ENCODE measurements at regions not wholly inside any gene's neighbourhood (a gene's known extent, or its start where the extent isn't known, plus 50 kb on each side); places are given as distances from the start of the nearest gene placed in this dataset.

DNA sequence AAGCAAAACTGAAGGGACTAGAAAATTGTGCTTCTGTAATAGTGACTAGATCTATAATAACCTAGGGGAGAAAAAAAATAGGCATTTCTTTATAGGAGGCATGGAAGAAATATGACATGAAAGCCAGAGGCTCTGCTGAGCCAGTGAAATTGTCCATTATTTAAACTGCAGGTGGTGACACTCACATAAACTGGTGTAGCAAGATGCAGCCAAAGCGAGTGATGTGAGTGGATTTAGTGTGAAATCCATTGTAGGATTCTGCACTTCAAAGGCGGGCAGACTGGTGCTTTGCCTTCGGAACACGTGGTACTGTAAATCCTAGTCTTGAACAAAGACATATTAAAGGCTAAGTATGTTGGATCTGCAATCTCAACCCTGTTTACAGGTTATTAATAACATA is 361.9 kb downstream of the TBC1D4 start:
- H3K9me3 Mint-ChIP-seq, result no peaks in the 10 kb centered on the region; the same call in 2 of the 3 replicates
- ATAC-seq (no peak), DNase-seq (ENCODE audit: low spot score) (no peak)
- no peaks in the 10 kb centered on the region for H3K36me3 ChIP-seq (ENCODE audit: insufficient read depth)
- no peaks in the 10 kb centered on the region for H3K4me1 Mint-ChIP-seq
- no peak overlapping the region for H2AFZ ChIP-seq
- H3K4me2 ChIP-seq, result no peak overlapping the region
- H3K4me3 ChIP-seq, result no peak overlapping the region
- H3K9me2 ChIP-seq (ENCODE audit: insufficient read depth), result no peaks in the 10 kb centered on the region
- H3K4me3 Mint-ChIP-seq, result no peak overlapping the region
- no peaks in the 10 kb centered on the region for H3K79me2 ChIP-seq (replicated peaks; ENCODE audit: insufficient read depth)
- H3K27me3 Mint-ChIP-seq (ENCODE audit: insufficient read depth, low read depth, poor library complexity), result no peaks in the 10 kb centered on the region
- H3K27ac Mint-ChIP-seq, result no peak overlapping the region
- no peaks in the 10 kb centered on the region for H3K4me1 ChIP-seq (ENCODE audit: insufficient read depth)
- no peaks in the 10 kb centered on the region for H3F3A ChIP-seq (replicated peaks; ENCODE audit: low read depth)
- no peaks in the 10 kb centered on the region for H4K20me1 ChIP-seq (replicated peaks; ENCODE audit: insufficient read depth)
- no peak for TF ChIP-seq CREB1 (CRISPR knock-in tag; IDR thresholded peaks at IDR 0.05; ENCODE audit: low read depth)
- no peak overlapping the region for H3K27ac ChIP-seq (ENCODE audit: low read depth)
- no peaks in the 10 kb centered on the region for H3K27me3 ChIP-seq (ENCODE audit: insufficient read depth)
- H3K36me3 Mint-ChIP-seq (ENCODE audit: low read depth), result no peaks in the 10 kb centered on the region

DNA sequence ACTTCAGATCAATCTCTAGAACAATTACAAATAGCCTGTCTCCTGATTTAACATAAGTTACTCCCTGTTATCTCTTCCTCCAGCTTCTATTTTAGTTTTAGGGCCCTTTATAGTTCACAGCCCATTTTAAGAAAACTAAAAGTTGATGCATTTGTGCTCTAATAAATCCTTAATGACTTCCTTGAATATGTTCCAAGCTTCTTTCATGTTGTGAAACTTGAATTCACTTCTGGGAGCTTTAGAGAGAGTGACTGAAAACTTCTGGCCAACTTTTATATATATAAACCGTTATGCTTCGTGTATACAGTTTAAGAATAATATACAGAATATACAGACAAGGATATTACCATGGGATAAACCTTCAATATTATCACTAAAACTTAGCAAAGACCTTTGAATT is 366.8 kb downstream of the TBC1D4 start:
- TF ChIP-seq POLR2AphosphoS5 (IDR thresholded peaks at IDR 0.05; ENCODE audit: low read depth), result no peak
- H3K27me3 ChIP-seq (ENCODE audit: insufficient read depth), result no peaks in the 10 kb centered on the region
- Mint-ChIP-seq H3K9me3 (peaks cover 7% of the 10 kb centered on the region; the same call in 2 of the 3 replicates), H3K27ac (no peak overlapping the region), H3K27me3 (ENCODE audit: insufficient read depth, low read depth, poor library complexity) (no peaks in the 10 kb centered on the region), H3K36me3 (ENCODE audit: low read depth) (no peaks in the 10 kb centered on the region), H3K4me1 (no peaks in the 10 kb centered on the region), H3K4me3 (no peak overlapping the region)
- H3F3A ChIP-seq (replicated peaks; ENCODE audit: low read depth), result no peaks in the 10 kb centered on the region
- H3K36me3 ChIP-seq (ENCODE audit: insufficient read depth), result no peaks in the 10 kb centered on the region
- H3K27ac ChIP-seq (ENCODE audit: low read depth), result no peak overlapping the region
- H4K20me1 ChIP-seq (replicated peaks; ENCODE audit: insufficient read depth), result no peaks in the 10 kb centered on the region
- no peak for ATAC-seq
- no peak overlapping the region for H3K4me2 ChIP-seq
- DNase-seq (ENCODE audit: low spot score), result no peak
- H3K4me1 ChIP-seq (ENCODE audit: insufficient read depth), result no peaks in the 10 kb centered on the region
- no peak overlapping the region for H2AFZ ChIP-seq
- no peaks in the 10 kb centered on the region for H3K9me2 ChIP-seq (ENCODE audit: insufficient read depth)
- no peak overlapping the region for H3K4me3 ChIP-seq
- H3K79me2 ChIP-seq (replicated peaks; ENCODE audit: insufficient read depth), result no peaks in the 10 kb centered on the region

DNA sequence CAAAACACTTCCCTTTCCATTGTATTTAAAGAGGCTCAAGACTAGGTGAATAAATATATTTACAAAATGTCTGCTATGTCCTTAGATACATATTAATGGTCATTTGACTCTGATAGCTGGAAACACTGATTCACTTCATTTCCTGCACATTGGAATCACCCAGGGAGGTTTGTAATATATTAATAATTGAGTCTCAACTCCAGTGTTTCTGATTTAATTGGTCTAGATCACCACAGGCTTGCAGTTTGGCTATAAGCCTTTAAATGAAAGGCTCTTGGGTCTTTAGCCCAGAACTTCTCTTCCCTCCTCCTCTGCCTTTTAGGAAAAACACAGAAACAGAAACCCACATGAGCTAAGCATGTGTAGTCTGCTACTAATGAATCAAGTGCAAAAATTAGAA is 378.0 kb downstream of the TBC1D4 start:
- no peaks in the 10 kb centered on the region for H3K27me3 ChIP-seq (ENCODE audit: insufficient read depth)
- no peak for ATAC-seq
- peaks cover 2% of the 10 kb centered on the region for H3K27me3 Mint-ChIP-seq (ENCODE audit: insufficient read depth, low read depth, poor library complexity)
- no peak for TF ChIP-seq ZNF331 (CRISPR knock-in tag; IDR thresholded peaks at IDR 0.05; ENCODE audit: low read depth)
- TF ChIP-seq, protein P1, sequence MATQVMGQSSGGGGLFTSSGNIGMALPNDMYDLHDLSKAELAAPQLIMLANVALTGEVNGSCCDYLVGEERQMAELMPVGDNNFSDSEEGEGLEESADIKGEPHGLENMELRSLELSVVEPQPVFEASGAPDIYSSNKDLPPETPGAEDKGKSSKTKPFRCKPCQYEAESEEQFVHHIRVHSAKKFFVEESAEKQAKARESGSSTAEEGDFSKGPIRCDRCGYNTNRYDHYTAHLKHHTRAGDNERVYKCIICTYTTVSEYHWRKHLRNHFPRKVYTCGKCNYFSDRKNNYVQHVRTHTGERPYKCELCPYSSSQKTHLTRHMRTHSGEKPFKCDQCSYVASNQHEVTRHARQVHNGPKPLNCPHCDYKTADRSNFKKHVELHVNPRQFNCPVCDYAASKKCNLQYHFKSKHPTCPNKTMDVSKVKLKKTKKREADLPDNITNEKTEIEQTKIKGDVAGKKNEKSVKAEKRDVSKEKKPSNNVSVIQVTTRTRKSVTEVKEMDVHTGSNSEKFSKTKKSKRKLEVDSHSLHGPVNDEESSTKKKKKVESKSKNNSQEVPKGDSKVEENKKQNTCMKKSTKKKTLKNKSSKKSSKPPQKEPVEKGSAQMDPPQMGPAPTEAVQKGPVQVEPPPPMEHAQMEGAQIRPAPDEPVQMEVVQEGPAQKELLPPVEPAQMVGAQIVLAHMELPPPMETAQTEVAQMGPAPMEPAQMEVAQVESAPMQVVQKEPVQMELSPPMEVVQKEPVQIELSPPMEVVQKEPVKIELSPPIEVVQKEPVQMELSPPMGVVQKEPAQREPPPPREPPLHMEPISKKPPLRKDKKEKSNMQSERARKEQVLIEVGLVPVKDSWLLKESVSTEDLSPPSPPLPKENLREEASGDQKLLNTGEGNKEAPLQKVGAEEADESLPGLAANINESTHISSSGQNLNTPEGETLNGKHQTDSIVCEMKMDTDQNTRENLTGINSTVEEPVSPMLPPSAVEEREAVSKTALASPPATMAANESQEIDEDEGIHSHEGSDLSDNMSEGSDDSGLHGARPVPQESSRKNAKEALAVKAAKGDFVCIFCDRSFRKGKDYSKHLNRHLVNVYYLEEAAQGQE (IDR thresholded peaks at IDR 0.05; ENCODE audit: unreplicated experiment), result no peak
- no peak for TF ChIP-seq EZH2phosphoT487 (IDR thresholded peaks at IDR 0.05; ENCODE audit: unreplicated experiment)
- TF ChIP-seq, protein P2, sequence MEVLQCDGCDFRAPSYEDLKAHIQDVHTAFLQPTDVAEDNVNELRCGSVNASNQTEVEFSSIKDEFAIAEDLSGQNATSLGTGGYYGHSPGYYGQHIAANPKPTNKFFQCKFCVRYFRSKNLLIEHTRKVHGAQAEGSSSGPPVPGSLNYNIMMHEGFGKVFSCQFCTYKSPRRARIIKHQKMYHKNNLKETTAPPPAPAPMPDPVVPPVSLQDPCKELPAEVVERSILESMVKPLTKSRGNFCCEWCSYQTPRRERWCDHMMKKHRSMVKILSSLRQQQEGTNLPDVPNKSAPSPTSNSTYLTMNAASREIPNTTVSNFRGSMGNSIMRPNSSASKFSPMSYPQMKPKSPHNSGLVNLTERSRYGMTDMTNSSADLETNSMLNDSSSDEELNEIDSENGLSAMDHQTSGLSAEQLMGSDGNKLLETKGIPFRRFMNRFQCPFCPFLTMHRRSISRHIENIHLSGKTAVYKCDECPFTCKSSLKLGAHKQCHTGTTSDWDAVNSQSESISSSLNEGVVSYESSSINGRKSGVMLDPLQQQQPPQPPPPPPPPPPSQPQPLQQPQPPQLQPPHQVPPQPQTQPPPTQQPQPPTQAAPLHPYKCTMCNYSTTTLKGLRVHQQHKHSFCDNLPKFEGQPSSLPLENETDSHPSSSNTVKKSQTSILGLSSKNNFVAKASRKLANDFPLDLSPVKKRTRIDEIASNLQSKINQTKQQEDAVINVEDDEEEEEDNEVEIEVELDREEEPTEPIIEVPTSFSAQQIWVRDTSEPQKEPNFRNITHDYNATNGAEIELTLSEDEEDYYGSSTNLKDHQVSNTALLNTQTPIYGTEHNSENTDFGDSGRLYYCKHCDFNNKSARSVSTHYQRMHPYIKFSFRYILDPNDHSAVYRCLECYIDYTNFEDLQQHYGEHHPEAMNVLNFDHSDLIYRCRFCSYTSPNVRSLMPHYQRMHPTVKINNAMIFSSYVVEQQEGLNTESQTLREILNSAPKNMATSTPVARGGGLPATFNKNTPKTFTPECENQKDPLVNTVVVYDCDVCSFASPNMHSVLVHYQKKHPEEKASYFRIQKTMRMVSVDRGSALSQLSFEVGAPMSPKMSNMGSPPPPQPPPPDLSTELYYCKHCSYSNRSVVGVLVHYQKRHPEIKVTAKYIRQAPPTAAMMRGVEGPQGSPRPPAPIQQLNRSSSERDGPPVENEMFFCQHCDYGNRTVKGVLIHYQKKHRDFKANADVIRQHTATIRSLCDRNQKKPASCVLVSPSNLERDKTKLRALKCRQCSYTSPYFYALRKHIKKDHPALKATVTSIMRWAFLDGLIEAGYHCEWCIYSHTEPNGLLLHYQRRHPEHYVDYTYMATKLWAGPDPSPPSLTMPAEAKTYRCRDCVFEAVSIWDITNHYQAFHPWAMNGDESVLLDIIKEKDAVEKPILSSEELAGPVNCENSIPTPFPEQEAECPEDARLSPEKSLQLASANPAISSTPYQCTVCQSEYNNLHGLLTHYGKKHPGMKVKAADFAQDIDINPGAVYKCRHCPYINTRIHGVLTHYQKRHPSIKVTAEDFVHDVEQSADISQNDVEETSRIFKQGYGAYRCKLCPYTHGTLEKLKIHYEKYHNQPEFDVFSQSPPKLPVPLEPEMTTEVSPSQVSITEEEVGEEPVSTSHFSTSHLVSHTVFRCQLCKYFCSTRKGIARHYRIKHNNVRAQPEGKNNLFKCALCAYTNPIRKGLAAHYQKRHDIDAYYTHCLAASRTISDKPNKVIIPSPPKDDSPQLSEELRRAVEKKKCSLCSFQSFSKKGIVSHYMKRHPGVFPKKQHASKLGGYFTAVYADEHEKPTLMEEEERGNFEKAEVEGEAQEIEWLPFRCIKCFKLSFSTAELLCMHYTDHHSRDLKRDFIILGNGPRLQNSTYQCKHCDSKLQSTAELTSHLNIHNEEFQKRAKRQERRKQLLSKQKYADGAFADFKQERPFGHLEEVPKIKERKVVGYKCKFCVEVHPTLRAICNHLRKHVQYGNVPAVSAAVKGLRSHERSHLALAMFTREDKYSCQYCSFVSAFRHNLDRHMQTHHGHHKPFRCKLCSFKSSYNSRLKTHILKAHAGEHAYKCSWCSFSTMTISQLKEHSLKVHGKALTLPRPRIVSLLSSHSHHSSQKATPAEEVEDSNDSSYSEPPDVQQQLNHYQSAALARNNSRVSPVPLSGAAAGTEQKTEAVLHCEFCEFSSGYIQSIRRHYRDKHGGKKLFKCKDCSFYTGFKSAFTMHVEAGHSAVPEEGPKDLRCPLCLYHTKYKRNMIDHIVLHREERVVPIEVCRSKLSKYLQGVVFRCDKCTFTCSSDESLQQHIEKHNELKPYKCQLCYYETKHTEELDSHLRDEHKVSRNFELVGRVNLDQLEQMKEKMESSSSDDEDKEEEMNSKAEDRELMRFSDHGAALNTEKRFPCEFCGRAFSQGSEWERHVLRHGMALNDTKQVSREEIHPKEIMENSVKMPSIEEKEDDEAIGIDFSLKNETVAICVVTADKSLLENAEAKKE (CRISPR knock-in tag; IDR thresholded peaks at IDR 0.05), result no peak
- TF ChIP-seq ZNF114 (CRISPR knock-in tag; IDR thresholded peaks at IDR 0.05), result no peak
- no peak for TF ChIP-seq CREB1 (CRISPR knock-in tag; IDR thresholded peaks at IDR 0.05; ENCODE audit: low read depth)

More for the DNA sequence above, 378.0 kb downstream of the TBC1D4 start:
- H3K4me2 ChIP-seq, result no peak overlapping the region
- H3K79me2 ChIP-seq (replicated peaks; ENCODE audit: insufficient read depth), result no peaks in the 10 kb centered on the region
- no peak overlapping the region for H3K27ac ChIP-seq (ENCODE audit: low read depth)
- no peak overlapping the region for H2AFZ ChIP-seq
- H3F3A ChIP-seq (replicated peaks; ENCODE audit: low read depth), result no peaks in the 10 kb centered on the region
- H4K20me1 ChIP-seq (replicated peaks; ENCODE audit: insufficient read depth), result no peaks in the 10 kb centered on the region
- Mint-ChIP-seq H3K4me3 (no peak overlapping the region), H3K36me3 (ENCODE audit: low read depth) (no peaks in the 10 kb centered on the region), H3K4me1 (peaks cover 4% of the 10 kb centered on the region; the same call in 2 of the 3 replicates), H3K27ac (no peak overlapping the region), H3K9me3 (no peaks in the 10 kb centered on the region)
- H3K9me2 ChIP-seq (ENCODE audit: insufficient read depth), result no peaks in the 10 kb centered on the region
- DNase-seq (ENCODE audit: low spot score), result no peak
- no peak overlapping the region for H3K4me3 ChIP-seq
- H3K4me1 ChIP-seq (ENCODE audit: insufficient read depth), result no peaks in the 10 kb centered on the region; the same call in 1 of the 2 replicates
- no peaks in the 10 kb centered on the region for H3K36me3 ChIP-seq (ENCODE audit: insufficient read depth)
